ENCODE measurements at regions not wholly inside any gene's neighbourhood (a gene's known extent, or its start where the extent isn't known, plus 50 kb on each side); places are given as distances from the start of the nearest gene placed in this dataset.

GRCh38 chr13:58399263-58399662 lies 767.7 kb downstream of the PCDH17 start:
- H3K4me1 ChIP-seq (ENCODE audit: control insufficient read depth, insufficient read depth, low read length) = no peaks in the 10 kb centered on the region
- no peak overlapping the region for H3K27ac ChIP-seq (ENCODE audit: low read depth, low read length)
- no peaks in the 10 kb centered on the region for H3K27me3 ChIP-seq (ENCODE audit: control insufficient read depth, insufficient read depth, low read length)
- H3K4me3 ChIP-seq (ENCODE audit: low read depth, low read length) = no peak overlapping the region
- no peaks in the 10 kb centered on the region for H3K36me3 ChIP-seq (ENCODE audit: control insufficient read depth, insufficient read depth, low read length)
- H3K9ac ChIP-seq (ENCODE audit: low read length) = no peak overlapping the region
- peaks cover 9% of the 10 kb centered on the region; the same call in 1 of the 2 replicates for H3K9me3 ChIP-seq (ENCODE audit: control insufficient read depth, insufficient read depth, low read depth, low read length)

DNA sequence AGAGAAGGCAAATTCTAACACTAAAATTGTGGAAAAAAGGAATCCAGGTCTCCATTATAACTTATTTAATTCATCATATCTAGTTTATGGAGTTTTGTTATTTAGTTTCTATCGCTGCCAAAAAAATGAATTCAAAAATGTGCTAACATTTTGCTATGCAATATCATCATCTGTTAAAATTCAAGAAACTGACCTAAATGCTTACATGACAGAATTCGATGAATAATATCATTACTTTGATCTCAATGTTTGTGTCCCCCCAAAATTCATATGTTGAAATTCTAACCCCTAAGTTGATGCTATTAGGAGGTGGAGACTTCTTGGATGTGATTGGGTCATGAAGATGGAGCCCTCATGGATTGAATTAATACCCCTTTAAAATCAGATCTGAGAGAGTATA lies 775.0 kb downstream of the PCDH17 start:
- H3K4me1 ChIP-seq (ENCODE audit: control insufficient read depth, insufficient read depth, low read length) = no peaks in the 10 kb centered on the region
- no peaks in the 10 kb centered on the region for H3K36me3 ChIP-seq (ENCODE audit: control insufficient read depth, insufficient read depth, low read length)
- H3K27me3 ChIP-seq (ENCODE audit: control insufficient read depth, insufficient read depth, low read length) = no peaks in the 10 kb centered on the region
- no peak overlapping the region for H3K27ac ChIP-seq (ENCODE audit: low read depth, low read length)
- H3K4me3 ChIP-seq (ENCODE audit: low read depth, low read length) = no peak overlapping the region
- no peaks in the 10 kb centered on the region for H3K9me3 ChIP-seq (ENCODE audit: control insufficient read depth, insufficient read depth, low read depth, low read length)
- H3K9ac ChIP-seq (ENCODE audit: low read length) = no peak overlapping the region

DNA sequence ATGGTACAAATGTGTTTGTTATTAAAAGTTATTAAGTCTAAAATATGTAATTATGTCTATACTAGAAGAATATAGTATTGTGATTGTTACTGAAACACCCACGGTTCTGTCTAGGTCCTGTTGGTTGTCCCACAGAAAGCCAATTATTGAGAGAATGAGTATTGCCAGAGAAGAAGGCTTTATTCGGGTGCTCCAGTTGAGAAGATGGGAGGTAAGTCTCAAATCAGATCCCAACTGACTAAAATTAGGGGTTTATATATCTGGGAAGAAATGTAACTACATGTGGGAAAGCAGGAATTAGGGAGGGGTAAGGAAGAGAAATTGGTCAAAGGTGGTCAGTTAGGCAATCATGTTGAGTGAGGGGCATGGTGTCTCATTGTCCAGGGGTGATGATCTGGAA lies 798.4 kb downstream of the PCDH17 start:
- Histone ChIP-seq H3K4me1 (ENCODE audit: control insufficient read depth, insufficient read depth, low read length) (no peaks in the 10 kb centered on the region), H3K36me3 (ENCODE audit: control insufficient read depth, insufficient read depth, low read length) (no peaks in the 10 kb centered on the region; the same call in 1 of the 2 replicates), H3K27ac (ENCODE audit: low read depth, low read length) (no peak overlapping the region)

DNA sequence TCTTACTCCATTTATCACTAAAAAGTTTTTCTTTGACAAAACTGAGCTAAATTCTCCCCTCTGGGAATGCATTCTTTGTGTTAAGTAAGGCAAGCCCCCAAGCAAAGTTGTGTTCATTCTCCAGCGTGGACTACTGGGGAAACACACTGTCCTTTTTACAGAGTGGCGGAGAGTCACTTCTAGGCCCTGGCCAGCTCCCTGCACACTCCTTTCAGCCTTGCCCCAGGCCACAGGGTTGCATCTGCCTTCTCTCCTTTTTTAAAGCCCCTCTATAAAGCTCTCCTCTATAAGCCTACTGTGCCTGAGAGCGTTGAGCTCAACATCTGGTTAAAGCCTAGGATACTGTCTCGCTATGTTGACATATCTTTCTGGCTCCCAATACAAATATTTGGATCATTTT lies 803.4 kb downstream of the PCDH17 start:
- no peak overlapping the region for H3K27ac ChIP-seq (ENCODE audit: low read depth, low read length)
- H3K4me3 ChIP-seq (ENCODE audit: low read depth, low read length) = no peak overlapping the region
- H3K36me3 ChIP-seq (ENCODE audit: control insufficient read depth, insufficient read depth, low read length) = no peaks in the 10 kb centered on the region

More for the DNA sequence above, 798.4 kb downstream of the PCDH17 start:
- H3K9ac ChIP-seq (ENCODE audit: low read length) = no peak overlapping the region
- no peaks in the 10 kb centered on the region for H3K27me3 ChIP-seq (ENCODE audit: control insufficient read depth, insufficient read depth, low read length)
- H3K4me3 ChIP-seq (ENCODE audit: low read depth, low read length) = no peak overlapping the region
- H3K9me3 ChIP-seq (ENCODE audit: control insufficient read depth, insufficient read depth, low read depth, low read length) = peaks cover 15% of the 10 kb centered on the region; the same call in 1 of the 2 replicates

GRCh38 chr13:58437427-58437826 lies 805.9 kb downstream of the PCDH17 start:
- Histone ChIP-seq H3K9ac (ENCODE audit: low read length) (no peak overlapping the region), H3K36me3 (ENCODE audit: control insufficient read depth, insufficient read depth, low read length) (no peaks in the 10 kb centered on the region), H3K4me1 (ENCODE audit: control insufficient read depth, insufficient read depth, low read length) (peaks cover 4% of the 10 kb centered on the region; the same call in 1 of the 2 replicates)

More for the DNA sequence above, 803.4 kb downstream of the PCDH17 start:
- Histone ChIP-seq H3K27me3 (ENCODE audit: control insufficient read depth, insufficient read depth, low read length) (no peaks in the 10 kb centered on the region), H3K9ac (ENCODE audit: low read length) (no peak overlapping the region), H3K9me3 (ENCODE audit: control insufficient read depth, insufficient read depth, low read depth, low read length) (peaks cover 3% of the 10 kb centered on the region; the same call in 1 of the 2 replicates), H3K4me1 (ENCODE audit: control insufficient read depth, insufficient read depth, low read length) (no peaks in the 10 kb centered on the region)

GRCh38 chr13:58446979-58447378 lies 815.4 kb downstream of the PCDH17 start:
- no peaks in the 10 kb centered on the region for H3K9me3 ChIP-seq (ENCODE audit: control insufficient read depth, insufficient read depth, low read depth, low read length)
- H3K36me3 ChIP-seq (ENCODE audit: control insufficient read depth, insufficient read depth, low read length) = no peaks in the 10 kb centered on the region
- H3K4me1 ChIP-seq (ENCODE audit: control insufficient read depth, insufficient read depth, low read length) = no peaks in the 10 kb centered on the region
- H3K4me3 ChIP-seq (ENCODE audit: low read depth, low read length) = no peak overlapping the region
- H3K27me3 ChIP-seq (ENCODE audit: control insufficient read depth, insufficient read depth, low read length) = peaks cover 39% of the 10 kb centered on the region
- no peak overlapping the region for H3K27ac ChIP-seq (ENCODE audit: low read depth, low read length)
- no peak overlapping the region for H3K9ac ChIP-seq (ENCODE audit: low read length)

More at GRCh38 chr13:58437427-58437826, 805.9 kb downstream of the PCDH17 start:
- no peaks in the 10 kb centered on the region for H3K9me3 ChIP-seq (ENCODE audit: control insufficient read depth, insufficient read depth, low read depth, low read length)
- H3K27me3 ChIP-seq (ENCODE audit: control insufficient read depth, insufficient read depth, low read length) = no peaks in the 10 kb centered on the region
- no peak overlapping the region for H3K4me3 ChIP-seq (ENCODE audit: low read depth, low read length)
- H3K27ac ChIP-seq (ENCODE audit: low read depth, low read length) = no peak overlapping the region

GRCh38 chr13:58452123-58452623 lies 820.6 kb downstream of the PCDH17 start:
- peaks cover 7% of the 10 kb centered on the region; the same call in 1 of the 2 replicates for H3K9me3 ChIP-seq (ENCODE audit: control insufficient read depth, insufficient read depth, low read depth, low read length)
- H3K4me1 ChIP-seq (ENCODE audit: control insufficient read depth, insufficient read depth, low read length) = no peaks in the 10 kb centered on the region
- H3K27ac ChIP-seq (ENCODE audit: low read depth, low read length) = no peak overlapping the region
- no peaks in the 10 kb centered on the region for H3K36me3 ChIP-seq (ENCODE audit: control insufficient read depth, insufficient read depth, low read length)
- no peak overlapping the region for H3K9ac ChIP-seq (ENCODE audit: low read length)
- H3K27me3 ChIP-seq (ENCODE audit: control insufficient read depth, insufficient read depth, low read length) = peaks cover 61% of the 10 kb centered on the region
- H3K4me3 ChIP-seq (ENCODE audit: low read depth, low read length) = no peak overlapping the region

GRCh38 chr13:58455094-58455493 lies 823.5 kb downstream of the PCDH17 start:
- Histone ChIP-seq H3K27me3 (ENCODE audit: control insufficient read depth, insufficient read depth, low read length) (peaks cover 38% of the 10 kb centered on the region), H3K4me1 (ENCODE audit: control insufficient read depth, insufficient read depth, low read length) (no peaks in the 10 kb centered on the region), H3K9me3 (ENCODE audit: control insufficient read depth, insufficient read depth, low read depth, low read length) (peaks cover 7% of the 10 kb centered on the region; the same call in 1 of the 2 replicates), H3K36me3 (ENCODE audit: control insufficient read depth, insufficient read depth, low read length) (no peaks in the 10 kb centered on the region), H3K4me3 (ENCODE audit: low read depth, low read length) (no peak overlapping the region), H3K9ac (ENCODE audit: low read length) (no peak overlapping the region), H3K27ac (ENCODE audit: low read depth, low read length) (no peak overlapping the region)

DNA sequence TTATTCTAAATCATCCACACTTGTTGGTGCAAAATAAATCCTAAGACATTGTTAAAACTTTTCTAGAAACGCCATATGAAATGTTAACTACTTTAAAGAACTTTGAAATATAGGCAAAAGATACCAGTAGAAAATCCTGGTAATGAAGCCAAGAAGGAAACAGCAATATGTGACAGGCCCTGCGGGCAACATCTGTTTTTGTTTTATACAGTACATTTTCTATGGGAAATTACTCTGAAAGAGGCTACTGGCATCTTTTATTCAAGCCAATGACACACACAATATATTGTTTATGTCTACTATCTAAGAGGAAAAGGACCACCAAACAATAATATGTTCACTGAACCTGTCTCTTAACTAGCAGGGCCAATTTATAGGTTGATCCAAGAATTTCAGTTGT lies 829.7 kb downstream of the PCDH17 start:
- Histone ChIP-seq H3K4me1 (ENCODE audit: control insufficient read depth, insufficient read depth, low read length) (no peaks in the 10 kb centered on the region), H3K9me3 (ENCODE audit: control insufficient read depth, insufficient read depth, low read depth, low read length) (no peaks in the 10 kb centered on the region), H3K27ac (ENCODE audit: low read depth, low read length) (no peak overlapping the region), H3K4me3 (ENCODE audit: low read depth, low read length) (no peak overlapping the region), H3K36me3 (ENCODE audit: control insufficient read depth, insufficient read depth, low read length) (no peaks in the 10 kb centered on the region), H3K9ac (ENCODE audit: low read length) (no peak overlapping the region), H3K27me3 (ENCODE audit: control insufficient read depth, insufficient read depth, low read length) (no peaks in the 10 kb centered on the region)

GRCh38 chr13:58463841-58464240 lies 832.3 kb downstream of the PCDH17 start:
- Histone ChIP-seq H3K27me3 (ENCODE audit: control insufficient read depth, insufficient read depth, low read length) (no peaks in the 10 kb centered on the region), H3K9me3 (ENCODE audit: control insufficient read depth, insufficient read depth, low read depth, low read length) (no peaks in the 10 kb centered on the region), H3K27ac (ENCODE audit: low read depth, low read length) (no peak overlapping the region), H3K4me1 (ENCODE audit: control insufficient read depth, insufficient read depth, low read length) (no peaks in the 10 kb centered on the region), H3K36me3 (ENCODE audit: control insufficient read depth, insufficient read depth, low read length) (no peaks in the 10 kb centered on the region), H3K9ac (ENCODE audit: low read length) (no peak overlapping the region), H3K4me3 (ENCODE audit: low read depth, low read length) (no peak overlapping the region)

- no peak overlapping the region for H3K9ac ChIP-seq (ENCODE audit: low read length)
- no peaks in the 10 kb centered on the region for H3K36me3 ChIP-seq (ENCODE audit: control insufficient read depth, insufficient read depth, low read length)
- no peaks in the 10 kb centered on the region for H3K27me3 ChIP-seq (ENCODE audit: control insufficient read depth, insufficient read depth, low read length)
- no peaks in the 10 kb centered on the region for H3K9me3 ChIP-seq (ENCODE audit: control insufficient read depth, insufficient read depth, low read depth, low read length)
- H3K27ac ChIP-seq (ENCODE audit: low read depth, low read length) = no peak overlapping the region
- H3K4me1 ChIP-seq (ENCODE audit: control insufficient read depth, insufficient read depth, low read length) = no peaks in the 10 kb centered on the region
- H3K4me3 ChIP-seq (ENCODE audit: low read depth, low read length) = no peak overlapping the region
Observed at GRCh38 chr13:58467176-58467575, 835.6 kb downstream of the PCDH17 start.
